ENCODE measurements at regions not wholly inside any gene's neighbourhood (a gene's known extent, or its start where the extent isn't known, plus 50 kb on each side); places are given as distances from the start of the nearest gene placed in this dataset.

DNA sequence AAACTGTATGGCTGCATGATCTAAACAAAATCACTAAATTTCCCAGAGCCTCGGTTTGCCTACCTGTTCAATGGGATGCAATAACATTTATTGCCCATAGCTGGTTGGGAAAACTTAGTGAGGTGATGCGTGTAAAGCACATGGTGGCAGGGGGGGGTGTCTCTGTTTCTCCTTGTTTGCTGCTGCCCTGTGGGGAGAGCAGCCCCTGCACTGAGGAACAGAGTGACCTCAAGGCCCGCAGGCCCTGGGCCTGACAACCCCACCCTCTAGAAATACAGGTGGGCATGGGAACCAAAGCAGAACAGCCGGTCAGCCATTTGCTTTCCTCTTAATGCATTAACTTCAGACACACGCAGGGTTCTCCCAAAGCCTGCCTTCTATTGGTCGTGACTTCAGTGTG, 55.1 kb upstream of the SLC66A3 start:
- TF ChIP-seq POLR2A (IDR thresholded peaks at IDR 0.05; ENCODE audit: low read depth, low read length): no peak
- no peak for TF ChIP-seq TAF1 (IDR thresholded peaks at IDR 0.05; ENCODE audit: low read depth, low read length)
- TF ChIP-seq POLR2AphosphoS5 (IDR thresholded peaks at IDR 0.05; ENCODE audit: low read depth, low read length): no peak
- TF ChIP-seq PAX5 (IDR thresholded peaks at IDR 0.05; ENCODE audit: insufficient read depth, low read length, severe bottlenecking): no peak
- TF ChIP-seq SPI1 (IDR thresholded peaks at IDR 0.05; ENCODE audit: low read depth, low read length): no peak
